HepG2 (cell line): ENCODE measurements at regions not wholly inside any gene's neighbourhood (a gene's known extent, or its start where the extent isn't known, plus 50 kb on each side); places are given as distances from the start of the nearest gene placed in this dataset.

Experiments used
- ATAC-seq: fragments of 200-7000 bp; cut with Tn5 transposase; 3 replicates; pipeline ENCODE4 v1.9.1; 2020; ENCODE audit warnings: mild to moderate bottlenecking, moderate library complexity
- BruUV-seq: library from RNA; stranded (reverse); fragments of 400-500 nt; replicated peaks from 2 replicates; lab custom pipeline; 2021; lab: Mats Ljungman, UMichigan
- CTCF ChIA-PET: fragments of 300-600 bp; formaldehyde crosslinking; extraction: SDS; loops from one replicate; lab custom pipeline; 2021; ENCODE audit warnings: low total read pairs, inconsistent platforms, low intra/inter-chr PET ratio; lab: Yijun Ruan, JAX
- POLR2A ChIA-PET: fragments of 350-600 bp; sonication (Branson Sonifier 250); formaldehyde crosslinking; loops from one replicate; lab custom pipeline; 2020; ENCODE audit warnings: antibody characterized with exemption, inconsistent platforms; lab: Yijun Ruan, JAX
- DNase-seq: peaks from one replicate; pipeline ENCODE4 v3.0.0-alpha.2; 2015; ENCODE audit warnings: low spot score
- FAIRE-seq: peaks from 3 replicates; lab custom pipeline; 2011; peaks lifted over from hg19 to GRCh38; lab: Jason Lieb, UNC
- H2AFZ ChIP-seq: one replicate; pipeline ENCODE4 v1.6.1; 2011; ENCODE audit warnings: low read length, inconsistent platforms
- H3K27ac ChIP-seq: fragments of 300-600 bp; 3 replicates; pipeline ENCODE4 v1.8.0; 2011; ENCODE audit warnings: mixed run types, mild to moderate bottlenecking, mixed read lengths, low read length, inconsistent platforms; ENCODE audit not compliant: insufficient read depth; ENCODE audit errors: extremely low read length
- H3K27me3 ChIP-seq, 2 experiments: fragments of 200-600 bp in 1 of 2; 2 replicates in 1 of 2; 3 replicates in 1 of 2; pipeline versions ENCODE4 v1.6.0 to v1.8.0; 2011; ENCODE audit warnings: low read length in 2 of 2, mild to moderate bottlenecking in 2 of 2, moderate library complexity in 2 of 2, inconsistent platforms in 1 of 2; ENCODE audit not compliant: insufficient read depth in 2 of 2, control insufficient read depth in 1 of 2
- H3K36me3 ChIP-seq, 2 experiments: fragments of 200-600 bp in 1 of 2; replicated peaks in 1 of 2; 2 replicates in 1 of 2; 3 replicates in 1 of 2; pipeline versions ENCODE4 v1.5.1 to v1.8.0; 2011; ENCODE audit warnings: low read length in 2 of 2, inconsistent platforms in 1 of 2; ENCODE audit not compliant: insufficient read depth in 2 of 2, control insufficient read depth in 1 of 2
- H3K4me1 ChIP-seq: 2 replicates; pipeline ENCODE4 v1.5.1; 2012; ENCODE audit warnings: low read length, inconsistent platforms; ENCODE audit not compliant: insufficient read depth
- H3K4me2 ChIP-seq: 2 replicates; pipeline ENCODE4 v1.6.0; 2011; ENCODE audit warnings: low read depth, low read length, inconsistent platforms
- H3K4me3 ChIP-seq, 3 experiments: fragments of 200-600 bp in 1 of 3; sonication (generic), shearing (Covaris generic) in 1 of 3; replicated peaks in 1 of 3; 2 replicates each; pipeline ENCODE4 v1.5.1; 2011 to 2016; ENCODE audit warnings: low read length in 3 of 3, inconsistent platforms in 2 of 3, low read depth in 2 of 3, mild to moderate bottlenecking in 2 of 3, control low read depth in 1 of 3, mixed read lengths in 1 of 3; ENCODE audit not compliant: insufficient read depth in 1 of 3
- H3K79me2 ChIP-seq: one replicate; pipeline ENCODE4 v1.6.1; 2011; ENCODE audit warnings: low read length, inconsistent platforms; ENCODE audit not compliant: insufficient read depth
- H3K9ac ChIP-seq: 2 replicates; pipeline ENCODE4 v1.6.0; 2011; ENCODE audit warnings: mild to moderate bottlenecking, low read depth, low read length, inconsistent platforms; ENCODE audit not compliant: insufficient read depth
- H3K9me3 ChIP-seq: 2 replicates; pipeline ENCODE4 v1.5.1; 2012; ENCODE audit warnings: mild to moderate bottlenecking, low read length
- H4K20me1 ChIP-seq: 2 replicates; pipeline ENCODE4 v1.6.0; 2011; ENCODE audit warnings: inconsistent platforms, mild to moderate bottlenecking, low read length, moderate library complexity; ENCODE audit not compliant: insufficient read depth
- ELF4 ChIP-seq: sonication (generic); formaldehyde crosslinking; IDR thresholded peaks from 2 replicates; pipeline ENCODE4 v1.5.0; 2020; ENCODE audit warnings: missing genetic modification reagents, mild to moderate bottlenecking, moderate library complexity, borderline replicate concordance
- FOXP1 ChIP-seq, 2 experiments: fragments of 450-650 bp in 1 of 2; IDR thresholded peaks; 2 replicates each; pipeline ENCODE4 v1.6.1; 2017 to 2018; ENCODE audit warnings: antibody characterized with exemption in 1 of 2
- HMGXB3 ChIP-seq: sonication (generic); formaldehyde crosslinking; IDR thresholded peaks from 2 replicates; pipeline ENCODE4 v1.4.0; 2020; ENCODE audit warnings: missing genetic modification reagents, borderline replicate concordance
- LCORL ChIP-seq, 2 experiments: fragments of 450-650 bp in 1 of 2; sonication (generic) in 1 of 2; formaldehyde crosslinking in 1 of 2; IDR thresholded peaks; 2 replicates each; pipeline versions ENCODE4 v1.5.0 to v1.6.1; 2017 to 2020; ENCODE audit warnings: antibody characterized with exemption in 1 of 2, missing genetic modification reagents in 1 of 2
- MIER2 ChIP-seq: IDR thresholded peaks from 2 replicates; pipeline ENCODE4 v1.6.1; 2016; ENCODE audit warnings: missing biosample characterization, missing genetic modification reagents
- NAIF1 ChIP-seq: sonication (generic); formaldehyde crosslinking; IDR thresholded peaks from 2 replicates; pipeline ENCODE4 v1.5.0; 2020; ENCODE audit warnings: mild to moderate bottlenecking, missing genetic modification reagents, borderline replicate concordance
- NPAS2 ChIP-seq: sonication (generic); formaldehyde crosslinking; IDR thresholded peaks from 2 replicates; pipeline ENCODE4 v1.8.0; 2022; ENCODE audit warnings: mild to moderate bottlenecking, missing genetic modification reagents, borderline replicate concordance
- POLR2A ChIP-seq, 2 experiments: IDR thresholded peaks; 2 replicates each; pipeline ENCODE4 v1.6.1; 2011; ENCODE audit warnings: low read depth in 2 of 2, low read length in 2 of 2, mild to moderate bottlenecking in 1 of 2, moderate library complexity in 1 of 2; ENCODE audit not compliant: insufficient read depth in 1 of 2
- PRDM10 ChIP-seq: sonication (generic); formaldehyde crosslinking; IDR thresholded peaks from 2 replicates; pipeline ENCODE4 v1.4.0; 2020; ENCODE audit warnings: low read depth, missing genetic modification reagents
- RFXANK ChIP-seq: IDR thresholded peaks from 2 replicates; pipeline ENCODE4 v1.6.1; 2016
- TGIF2 ChIP-seq: IDR thresholded peaks from 2 replicates; pipeline ENCODE4 v1.6.1; 2016; ENCODE audit warnings: control low read depth, missing compliant biosample characterization
- THAP11 ChIP-seq: IDR thresholded peaks from 2 replicates; pipeline ENCODE4 v1.6.1; 2016; ENCODE audit warnings: missing biosample characterization, missing genetic modification reagents
- ZFYVE20 ChIP-seq: sonication (generic); formaldehyde crosslinking; IDR thresholded peaks from 2 replicates; pipeline ENCODE4 v1.8.0; 2023; ENCODE audit warnings: low read depth, mild to moderate bottlenecking, moderate library complexity, missing genetic modification reagents, borderline replicate concordance
- ZNF570 ChIP-seq: sonication (generic); formaldehyde crosslinking; IDR thresholded peaks from 2 replicates; pipeline ENCODE4 v1.4.0; 2020; ENCODE audit warnings: mild to moderate bottlenecking, missing genetic modification reagents, borderline replicate concordance
- ZNF775 ChIP-seq: sonication (generic); formaldehyde crosslinking; IDR thresholded peaks from 2 replicates; pipeline ENCODE4 v1.4.0; 2020; ENCODE audit warnings: missing genetic modification reagents, mild to moderate bottlenecking, moderate library complexity, borderline replicate concordance
- ZNF792 ChIP-seq: IDR thresholded peaks from 2 replicates; pipeline ENCODE4 v1.6.1; 2016
- WGBS: methylation state at CpG from one replicate; pipeline ENCODE4 v1.1.6; 2017; ENCODE audit warnings: low lambda C conversion rate; 5-methylcytosine and 5-hydroxymethylcytosine counted together
- in situ Hi-C: cut with HindIII; loops from 2 replicates; pipeline ENCODE4 v1.10.0; 2017; ENCODE audit warnings: low pct_unique_long_range_greater_than_20kb; ENCODE audit not compliant: extremely low pct_ligation_motif_present
- intact Hi-C: fragments of 100-400 bp; cut with micrococcal nuclease; formaldehyde crosslinking; loops from one replicate; pipeline ENCODE4 v1.10.0; 2022; ENCODE audit not compliant: unreplicated experiment
- TF ChIP-seq, protein P1 (sequence below): sonication (generic); formaldehyde crosslinking; IDR thresholded peaks from 2 replicates; pipeline ENCODE4 v1.5.0; 2020; ENCODE audit warnings: mild to moderate bottlenecking, missing genetic modification reagents, moderate library complexity

DNA sequence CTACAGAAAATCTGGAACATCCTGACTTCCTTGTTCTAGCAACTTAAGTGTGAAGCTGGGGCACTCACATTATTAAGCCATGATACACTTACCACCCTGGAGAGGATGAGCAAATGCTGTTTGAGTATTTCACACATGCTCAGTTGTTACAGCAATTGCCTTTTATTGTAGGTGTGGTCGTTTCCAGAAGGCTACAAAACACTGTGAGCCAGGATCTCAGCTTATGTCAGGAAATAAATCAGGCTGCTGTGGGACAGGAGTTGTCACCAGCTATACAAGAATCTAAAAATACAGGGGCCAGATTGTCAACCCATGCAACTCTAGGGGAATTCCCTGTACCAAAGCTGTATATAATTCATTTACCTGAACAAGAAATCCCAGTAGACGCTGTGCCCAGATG, 273.3 kb upstream of the SP4 start:
- Histone ChIP-seq H3K4me1 (no peaks in the 10 kb centered on the region), H4K20me1 (no peaks in the 10 kb centered on the region), H3K4me2 (no peak overlapping the region), H3K79me2 (no peaks in the 10 kb centered on the region), H3K36me3 (no peaks in the 10 kb centered on the region), H3K27ac (no peak overlapping the region), H3K4me3 (no peak overlapping the region), H2AFZ (no peak overlapping the region), H3K27me3 (peaks cover 0 to 3% of the 10 kb centered on the region in 2 experiments; a peak in 1 of 5 replicates), H3K9ac (no peak overlapping the region), H3K9me3 (no peaks in the 10 kb centered on the region)
- 0% methylated on average over 2 of the region's 2 CpGs for WGBS
- FAIRE-seq (no peak), ATAC-seq (no peak), DNase-seq (no peak)
- ChIA-PET CTCF (no interaction called here), POLR2A (no interaction called here)
- in situ Hi-C loops: no loop called here
- intact Hi-C loops: no loop called here
- no TSS peak for BruUV-seq
- no peak for TF ChIP-seq POLR2A (IDR thresholded peaks at IDR 0.05; ENCODE audit: insufficient read depth in 1 of 2, low read depth in 2 of 2, low read length in 2 of 2)
- no peak for TF ChIP-seq TGIF2 (CRISPR knock-in tag)
- TF ChIP-seq THAP11 (CRISPR knock-in tag): no peak
- TF ChIP-seq ZNF570 (CRISPR knock-in tag): no peak
- no peak for TF ChIP-seq NAIF1
- no peak for TF ChIP-seq LCORL (IDR thresholded peaks at IDR 0.05)
- no peak for TF ChIP-seq LCORL (CRISPR knock-in tag; IDR thresholded peaks at IDR 0.05)
- no peak for TF ChIP-seq ZNF775 (CRISPR knock-in tag)
- no peak for TF ChIP-seq RFXANK
- TF ChIP-seq HMGXB3 (CRISPR knock-in tag): no peak
- TF ChIP-seq MIER2 (CRISPR knock-in tag): no peak
- no peak for TF ChIP-seq ZFYVE20
- TF ChIP-seq FOXP1 (IDR thresholded peaks at IDR 0.05): no peak
- TF ChIP-seq FOXP1 (CRISPR knock-in tag; IDR thresholded peaks at IDR 0.05): no peak
- TF ChIP-seq PRDM10 (CRISPR knock-in tag): no peak
- no peak for TF ChIP-seq ELF4 (CRISPR knock-in tag)
- TF ChIP-seq, protein P1, sequence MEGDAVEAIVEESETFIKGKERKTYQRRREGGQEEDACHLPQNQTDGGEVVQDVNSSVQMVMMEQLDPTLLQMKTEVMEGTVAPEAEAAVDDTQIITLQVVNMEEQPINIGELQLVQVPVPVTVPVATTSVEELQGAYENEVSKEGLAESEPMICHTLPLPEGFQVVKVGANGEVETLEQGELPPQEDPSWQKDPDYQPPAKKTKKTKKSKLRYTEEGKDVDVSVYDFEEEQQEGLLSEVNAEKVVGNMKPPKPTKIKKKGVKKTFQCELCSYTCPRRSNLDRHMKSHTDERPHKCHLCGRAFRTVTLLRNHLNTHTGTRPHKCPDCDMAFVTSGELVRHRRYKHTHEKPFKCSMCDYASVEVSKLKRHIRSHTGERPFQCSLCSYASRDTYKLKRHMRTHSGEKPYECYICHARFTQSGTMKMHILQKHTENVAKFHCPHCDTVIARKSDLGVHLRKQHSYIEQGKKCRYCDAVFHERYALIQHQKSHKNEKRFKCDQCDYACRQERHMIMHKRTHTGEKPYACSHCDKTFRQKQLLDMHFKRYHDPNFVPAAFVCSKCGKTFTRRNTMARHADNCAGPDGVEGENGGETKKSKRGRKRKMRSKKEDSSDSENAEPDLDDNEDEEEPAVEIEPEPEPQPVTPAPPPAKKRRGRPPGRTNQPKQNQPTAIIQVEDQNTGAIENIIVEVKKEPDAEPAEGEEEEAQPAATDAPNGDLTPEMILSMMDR: no peak
- TF ChIP-seq NPAS2: no peak
- no peak for TF ChIP-seq ZNF792 (CRISPR knock-in tag)
